Trophoblast cell (in vitro differentiated cells and primary cell): ENCODE measurements at regions not wholly inside any gene's neighbourhood (a gene's known extent, or its start where the extent isn't known, plus 50 kb on each side); places are given as distances from the start of the nearest gene placed in this dataset.

Experiments
- DNase-seq, 2 donors: peaks; one replicate each; pipeline ENCODE4 v3.0.0-alpha.2; 2016
- H2AFZ ChIP-seq: 2 replicates; pipeline ENCODE4 v1.6.1; 2013; ENCODE audit warnings: low read length, moderate library complexity, mild to moderate bottlenecking; ENCODE audit not compliant: insufficient read depth, poor library complexity
- H2AK5ac ChIP-seq: 2 replicates; pipeline ENCODE4 v1.6.1; 2013; ENCODE audit warnings: mild to moderate bottlenecking, low read length
- H2BK120ac ChIP-seq: 2 replicates; pipeline ENCODE4 v1.6.1; 2013; ENCODE audit warnings: low read length, mild to moderate bottlenecking, moderate library complexity; ENCODE audit not compliant: insufficient read depth, poor library complexity
- H2BK12ac ChIP-seq: 2 replicates; pipeline ENCODE4 v1.6.1; 2013; ENCODE audit warnings: mild to moderate bottlenecking, low read length, moderate library complexity
- H2BK5ac ChIP-seq: 2 replicates; pipeline ENCODE4 v1.6.1; 2013; ENCODE audit warnings: low read length, low read depth, moderate library complexity, mild to moderate bottlenecking; ENCODE audit not compliant: poor library complexity
- H3K14ac ChIP-seq: 2 replicates; pipeline ENCODE4 v1.6.1; 2013; ENCODE audit warnings: mild to moderate bottlenecking, low read length
- H3K18ac ChIP-seq: 2 replicates; pipeline ENCODE4 v1.6.1; 2013; ENCODE audit warnings: mild to moderate bottlenecking, low read length
- H3K23ac ChIP-seq: 2 replicates; pipeline ENCODE4 v1.6.1; 2013; ENCODE audit warnings: low read length
- H3K27ac ChIP-seq: 2 replicates; pipeline ENCODE4 v1.5.1; 2013; ENCODE audit warnings: low read depth, mild to moderate bottlenecking, inconsistent platforms, low read length, moderate library complexity
- H3K27me3 ChIP-seq: 2 replicates; pipeline ENCODE4 v1.6.1; 2013; ENCODE audit warnings: inconsistent platforms, mild to moderate bottlenecking, low read length, moderate library complexity; ENCODE audit not compliant: insufficient read depth
- H3K36me3 ChIP-seq, 2 experiments: 1 replicate in 1 of 2; 2 replicates in 1 of 2; pipeline ENCODE4 v1.6.1; 2013; ENCODE audit warnings: low read length in 2 of 2, mild to moderate bottlenecking in 2 of 2, moderate library complexity in 1 of 2; ENCODE audit not compliant: insufficient read depth in 2 of 2, control insufficient read depth in 1 of 2
- H3K4ac ChIP-seq: 2 replicates; pipeline ENCODE4 v1.6.1; 2013; ENCODE audit warnings: low read depth, mild to moderate bottlenecking, low read length, moderate library complexity
- H3K4me1 ChIP-seq, 2 experiments: 1 replicate in 1 of 2; 2 replicates in 1 of 2; pipeline ENCODE4 v1.6.1; 2013; ENCODE audit warnings: low read length in 2 of 2, mild to moderate bottlenecking in 2 of 2, moderate library complexity in 1 of 2; ENCODE audit not compliant: insufficient read depth in 2 of 2, control insufficient read depth in 1 of 2
- H3K4me2 ChIP-seq: 2 replicates; pipeline ENCODE4 v1.6.1; 2013; ENCODE audit warnings: inconsistent platforms, mild to moderate bottlenecking, low read length, moderate library complexity
- H3K4me3 ChIP-seq: 2 replicates; pipeline ENCODE4 v1.5.1; 2013; ENCODE audit warnings: mild to moderate bottlenecking, low read depth, low read length, inconsistent platforms
- H3K79me1 ChIP-seq: one replicate; pipeline ENCODE4 v1.6.1; 2013; ENCODE audit warnings: low read length
- H3K79me2 ChIP-seq: 2 replicates; pipeline ENCODE4 v1.6.1; 2013; ENCODE audit warnings: low read length, mild to moderate bottlenecking; ENCODE audit not compliant: control insufficient read depth, insufficient read depth, poor library complexity
- H3K9ac ChIP-seq: 2 replicates; pipeline ENCODE4 v1.6.1; 2013; ENCODE audit warnings: mild to moderate bottlenecking, low read length
- H3K9me3 ChIP-seq: 2 replicates; pipeline ENCODE4 v1.6.1; 2013; ENCODE audit warnings: low read depth, mild to moderate bottlenecking, control low read depth, inconsistent platforms, low read length; ENCODE audit not compliant: insufficient read depth
- H4K12ac ChIP-seq: 2 replicates; pipeline ENCODE4 v1.6.1; 2013; ENCODE audit warnings: low read depth, mild to moderate bottlenecking, low read length, moderate library complexity
- H4K8ac ChIP-seq: 2 replicates; pipeline ENCODE4 v1.6.1; 2013; ENCODE audit warnings: low read depth, mild to moderate bottlenecking, low read length, moderate library complexity
- H4K91ac ChIP-seq: one replicate; pipeline ENCODE4 v1.6.1; 2013; ENCODE audit warnings: low read depth, mild to moderate bottlenecking, low read length, moderate library complexity
- WGBS: extraction: QIAGEN DNeasy Blood & Tissue Kit; methylation state at CpG from one replicate; pipeline ENCODE4 v1.1.7; 2013; ENCODE audit warnings: missing lambda C conversion rate; ENCODE audit not compliant: insufficient read length, insufficient coverage; ENCODE audit errors: extremely low coverage; 5-methylcytosine and 5-hydroxymethylcytosine counted together

- H4K91ac ChIP-seq, result no peak overlapping the region
- no peak overlapping the region for H3K14ac ChIP-seq
- H3K36me3 ChIP-seq, result no peaks in the 10 kb centered on the region
- no peaks in the 10 kb centered on the region for H3K79me1 ChIP-seq
- H3K27ac ChIP-seq, result no peak overlapping the region
- H2AFZ ChIP-seq, result no peak overlapping the region
- no peak for DNase-seq
- no peak overlapping the region for H3K4ac ChIP-seq
- H3K9me3 ChIP-seq, result no peaks in the 10 kb centered on the region
- H3K4me1 ChIP-seq, result peaks cover 10% of the 10 kb centered on the region in 2 experiments
- H4K8ac ChIP-seq, result no peak overlapping the region
- no peak overlapping the region for H2AK5ac ChIP-seq
- no peaks in the 10 kb centered on the region for H3K27me3 ChIP-seq
- H3K9ac ChIP-seq, result no peak overlapping the region
- no peak overlapping the region for H3K4me3 ChIP-seq
- H3K79me2 ChIP-seq, result no peaks in the 10 kb centered on the region
- H3K23ac ChIP-seq, result no peak overlapping the region
- no peak overlapping the region for H4K12ac ChIP-seq
- H3K18ac ChIP-seq, result no peak overlapping the region
- no peak overlapping the region for H2BK12ac ChIP-seq
- H2BK5ac ChIP-seq, result no peak overlapping the region
- no peak overlapping the region for H3K4me2 ChIP-seq
- no CpG with 5 or more reads among the region's 7 CpGs for WGBS
- no peak overlapping the region for H2BK120ac ChIP-seq
Observed at GRCh38 chr13:27853861-27854260, 61.6 kb downstream of the GSX1 start.

- Histone ChIP-seq H3K27ac (no peak overlapping the region), H4K8ac (no peak overlapping the region), H3K18ac (no peak overlapping the region), H3K79me2 (no peaks in the 10 kb centered on the region), H3K4me1 (peaks cover 10% of the 10 kb centered on the region in 2 experiments), H3K9ac (no peak overlapping the region), H3K27me3 (no peaks in the 10 kb centered on the region), H2AK5ac (no peak overlapping the region), H3K4ac (no peak overlapping the region), H4K12ac (no peak overlapping the region), H3K9me3 (no peaks in the 10 kb centered on the region), H2BK120ac (no peak overlapping the region), H2BK12ac (no peak overlapping the region), H4K91ac (no peak overlapping the region), H3K4me3 (no peak overlapping the region), H3K4me2 (no peak overlapping the region), H3K23ac (no peak overlapping the region), H3K14ac (no peak overlapping the region), H3K36me3 (no peaks in the 10 kb centered on the region), H2AFZ (no peak overlapping the region), H3K79me1 (no peaks in the 10 kb centered on the region), H2BK5ac (no peak overlapping the region)
- no CpG with 5 or more reads among the region's 1 CpG for WGBS
- DNase-seq, result no peak
Observed at GRCh38 chr13:27854606-27855005, 62.3 kb downstream of the GSX1 start.

GRCh38 chr13:27855381-27855780 is 63.1 kb downstream of the GSX1 start:
- Histone ChIP-seq H3K9ac (no peak overlapping the region), H3K9me3 (no peaks in the 10 kb centered on the region), H3K18ac (no peak overlapping the region), H3K4ac (no peak overlapping the region), H3K4me2 (no peak overlapping the region), H3K23ac (no peak overlapping the region), H2BK120ac (no peak overlapping the region), H4K8ac (no peak overlapping the region), H4K91ac (no peak overlapping the region), H3K14ac (no peak overlapping the region), H2AK5ac (no peak overlapping the region), H3K36me3 (no peaks in the 10 kb centered on the region), H4K12ac (no peak overlapping the region), H3K79me1 (no peaks in the 10 kb centered on the region), H2BK12ac (no peak overlapping the region), H2BK5ac (no peak overlapping the region), H3K4me3 (no peak overlapping the region), H3K27ac (no peak overlapping the region), H3K79me2 (no peaks in the 10 kb centered on the region), H3K27me3 (no peaks in the 10 kb centered on the region), H2AFZ (no peak overlapping the region), H3K4me1 (peaks cover 10% of the 10 kb centered on the region in 2 experiments)
- no peak for DNase-seq
- WGBS, result no CpG with 5 or more reads among the region's 5 CpGs

- no peak overlapping the region for H2BK120ac ChIP-seq
- no peak overlapping the region for H2AK5ac ChIP-seq
- no peak overlapping the region for H4K8ac ChIP-seq
- H3K36me3 ChIP-seq, result no peaks in the 10 kb centered on the region
- no peak overlapping the region for H3K23ac ChIP-seq
- no peak overlapping the region for H2BK5ac ChIP-seq
- WGBS, result no CpG with 5 or more reads among the region's 10 CpGs
- H3K4me3 ChIP-seq, result no peak overlapping the region
- DNase-seq, result no peak
- no peak overlapping the region for H3K18ac ChIP-seq
- H3K4me2 ChIP-seq, result no peak overlapping the region
- no peak overlapping the region for H3K27ac ChIP-seq
- no peak overlapping the region for H3K14ac ChIP-seq
- no peaks in the 10 kb centered on the region for H3K9me3 ChIP-seq
- H3K4me1 ChIP-seq, result peaks cover 8% of the 10 kb centered on the region in 2 experiments
- H3K27me3 ChIP-seq, result no peaks in the 10 kb centered on the region
- H2BK12ac ChIP-seq, result no peak overlapping the region
- H4K91ac ChIP-seq, result no peak overlapping the region
- no peak overlapping the region for H2AFZ ChIP-seq
- no peak overlapping the region for H4K12ac ChIP-seq
- H3K9ac ChIP-seq, result no peak overlapping the region
- H3K4ac ChIP-seq, result no peak overlapping the region
- no peaks in the 10 kb centered on the region for H3K79me1 ChIP-seq
- H3K79me2 ChIP-seq, result no peaks in the 10 kb centered on the region
Observed at GRCh38 chr13:27857282-27857681, 62.5 kb upstream of the PDX1 start.
